Pulmonary artery endothelial cell (primary cell): ENCODE measurements at regions not wholly inside any gene's neighbourhood (a gene's known extent, or its start where the extent isn't known, plus 50 kb on each side); places are given as distances from the start of the nearest gene placed in this dataset.
"Not testable (repeated sequence)": the region's sequence is repeated elsewhere in the genome, so short reads cannot be mapped to it uniquely, and the experiment has no call there.

Experiments
- DNase-seq: peaks from one replicate; pipeline ENCODE4 v3.0.0-alpha.2; 2011; ENCODE audit warnings: low read depth, low spot score

GRCh38 chr5:125411071-125411743 is 664.8 kb upstream of the ZNF608 start:
- DNase-seq: peak; percentile 72

GRCh38 chr5:125411744-125412560 is 665.5 kb upstream of the ZNF608 start:
- no peak for DNase-seq

GRCh38 chr5:125412561-125413495 is 666.4 kb upstream of the ZNF608 start:
- peak; percentile 88 for DNase-seq

GRCh38 chr5:125413496-125414274 is 667.2 kb upstream of the ZNF608 start:
- no peak for DNase-seq

- DNase-seq: no peak
These were observed 668.7 kb upstream of the ZNF608 start for GRCh38 chr5:125415126-125415525.

GRCh38 chr5:125416055-125416454 is 669.6 kb upstream of the ZNF608 start:
- no peak for DNase-seq

- no peak for DNase-seq
These were observed 674.6 kb upstream of the ZNF608 start for GRCh38 chr5:125421006-125421405.

- no peak for DNase-seq
These were observed 675.9 kb upstream of the ZNF608 start for GRCh38 chr5:125422342-125422741.

- no peak for DNase-seq
These were observed 678.1 kb upstream of the ZNF608 start for GRCh38 chr5:125424402-125425141.

- no peak for DNase-seq
These were observed 683.1 kb upstream of the ZNF608 start for GRCh38 chr5:125429498-125429897.

- no peak for DNase-seq
These were observed 687.0 kb upstream of the ZNF608 start for GRCh38 chr5:125433457-125433856.

GRCh38 chr5:125439243-125439642 is 692.8 kb upstream of the ZNF608 start:
- no peak for DNase-seq

- no peak for DNase-seq
These were observed 694.5 kb upstream of the ZNF608 start for GRCh38 chr5:125440905-125441304.

- no peak for DNase-seq
These were observed 700.5 kb upstream of the ZNF608 start for GRCh38 chr5:125446986-125447385.

- DNase-seq: no peak
These were observed 704.3 kb upstream of the ZNF608 start for GRCh38 chr5:125450771-125451170.

- DNase-seq: no peak
These were observed 705.2 kb upstream of the ZNF608 start for GRCh38 chr5:125451622-125452021.

- no peak for DNase-seq
These were observed 706.6 kb upstream of the ZNF608 start for GRCh38 chr5:125452991-125453390.

GRCh38 chr5:125455041-125455440 is 708.6 kb upstream of the ZNF608 start:
- DNase-seq: no peak

GRCh38 chr5:125456005-125456404 is 709.6 kb upstream of the ZNF608 start:
- not testable (repeated sequence) for DNase-seq

- no peak for DNase-seq
These were observed 711.2 kb upstream of the ZNF608 start for GRCh38 chr5:125457617-125458016.
